GM20000 (cell line): ENCODE measurements at regions not wholly inside any gene's neighbourhood (a gene's known extent, or its start where the extent isn't known, plus 50 kb on each side); places are given as distances from the start of the nearest gene placed in this dataset.
"Not testable (repeated sequence)": the region's sequence is repeated elsewhere in the genome, so short reads cannot be mapped to it uniquely, and the experiment has no call there.

Experiments
- DNase-seq: peaks from one replicate; pipeline ENCODE4 v3.0.0; 2012; ENCODE audit warnings: low spot score
- TF ChIP-seq, protein P1 (sequence below): IDR thresholded peaks from 2 replicates; pipeline ENCODE4 v1.5.1; 2012; ENCODE audit warnings: mild to moderate bottlenecking, control low read depth; ENCODE audit errors: extremely low read depth, missing control alignments

GRCh38 chr4:74555843-74556242 lies 110.9 kb downstream of the AREG start:
- no peak for DNase-seq
- TF ChIP-seq, protein P1, sequence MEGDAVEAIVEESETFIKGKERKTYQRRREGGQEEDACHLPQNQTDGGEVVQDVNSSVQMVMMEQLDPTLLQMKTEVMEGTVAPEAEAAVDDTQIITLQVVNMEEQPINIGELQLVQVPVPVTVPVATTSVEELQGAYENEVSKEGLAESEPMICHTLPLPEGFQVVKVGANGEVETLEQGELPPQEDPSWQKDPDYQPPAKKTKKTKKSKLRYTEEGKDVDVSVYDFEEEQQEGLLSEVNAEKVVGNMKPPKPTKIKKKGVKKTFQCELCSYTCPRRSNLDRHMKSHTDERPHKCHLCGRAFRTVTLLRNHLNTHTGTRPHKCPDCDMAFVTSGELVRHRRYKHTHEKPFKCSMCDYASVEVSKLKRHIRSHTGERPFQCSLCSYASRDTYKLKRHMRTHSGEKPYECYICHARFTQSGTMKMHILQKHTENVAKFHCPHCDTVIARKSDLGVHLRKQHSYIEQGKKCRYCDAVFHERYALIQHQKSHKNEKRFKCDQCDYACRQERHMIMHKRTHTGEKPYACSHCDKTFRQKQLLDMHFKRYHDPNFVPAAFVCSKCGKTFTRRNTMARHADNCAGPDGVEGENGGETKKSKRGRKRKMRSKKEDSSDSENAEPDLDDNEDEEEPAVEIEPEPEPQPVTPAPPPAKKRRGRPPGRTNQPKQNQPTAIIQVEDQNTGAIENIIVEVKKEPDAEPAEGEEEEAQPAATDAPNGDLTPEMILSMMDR, result no peak

- no peak for DNase-seq
- TF ChIP-seq, protein P1, result no peak
Observed at GRCh38 chr4:74559853-74560252, 114.9 kb downstream of the AREG start.

DNA sequence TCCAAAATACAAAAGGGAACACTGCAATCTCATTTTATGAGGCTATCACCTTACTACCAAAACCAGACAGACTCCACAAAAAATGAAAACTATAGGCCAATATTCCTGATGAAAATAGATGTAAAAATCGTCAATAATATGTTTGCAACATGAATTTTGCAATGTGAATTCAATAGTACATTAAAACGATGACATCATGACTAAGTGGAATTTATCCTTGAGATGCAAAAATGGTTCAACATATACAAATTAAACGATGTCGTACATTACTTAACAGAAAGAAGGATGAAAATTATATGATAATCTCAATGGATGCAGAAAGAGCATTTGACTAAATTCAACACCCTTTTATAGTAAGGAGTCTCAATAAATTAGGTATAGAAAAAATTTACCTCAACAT lies 123.0 kb downstream of the AREG start:
- TF ChIP-seq, protein P1, result no peak
- no peak for DNase-seq

GRCh38 chr4:74570095-74570494 lies 125.2 kb downstream of the AREG start:
- TF ChIP-seq, protein P1, result no peak
- DNase-seq, result no peak

GRCh38 chr4:74578329-74578728 lies 133.4 kb downstream of the AREG start:
- DNase-seq, result no peak
- TF ChIP-seq, protein P1, result no peak

DNA sequence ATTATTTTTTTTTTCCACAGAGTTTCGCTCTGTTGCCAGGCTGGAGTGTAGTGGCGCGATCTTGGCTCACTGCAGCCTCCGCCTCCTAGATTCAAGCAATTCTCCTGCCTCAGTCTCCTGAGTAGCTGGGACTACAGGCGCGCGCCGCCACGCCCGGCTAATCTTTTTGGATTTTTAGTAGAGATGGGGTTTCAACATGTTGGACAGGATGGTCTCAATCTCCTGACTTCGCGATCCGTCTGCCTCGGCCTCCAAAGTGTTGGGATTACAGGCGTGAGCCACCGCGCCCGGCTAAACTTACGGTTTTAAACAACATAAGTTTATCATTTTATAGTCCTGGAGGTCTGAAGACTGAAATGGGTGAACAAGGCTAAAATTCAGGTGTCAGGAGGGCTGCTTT lies 133.9 kb downstream of the AREG start:
- not testable (repeated sequence) for DNase-seq

DNA sequence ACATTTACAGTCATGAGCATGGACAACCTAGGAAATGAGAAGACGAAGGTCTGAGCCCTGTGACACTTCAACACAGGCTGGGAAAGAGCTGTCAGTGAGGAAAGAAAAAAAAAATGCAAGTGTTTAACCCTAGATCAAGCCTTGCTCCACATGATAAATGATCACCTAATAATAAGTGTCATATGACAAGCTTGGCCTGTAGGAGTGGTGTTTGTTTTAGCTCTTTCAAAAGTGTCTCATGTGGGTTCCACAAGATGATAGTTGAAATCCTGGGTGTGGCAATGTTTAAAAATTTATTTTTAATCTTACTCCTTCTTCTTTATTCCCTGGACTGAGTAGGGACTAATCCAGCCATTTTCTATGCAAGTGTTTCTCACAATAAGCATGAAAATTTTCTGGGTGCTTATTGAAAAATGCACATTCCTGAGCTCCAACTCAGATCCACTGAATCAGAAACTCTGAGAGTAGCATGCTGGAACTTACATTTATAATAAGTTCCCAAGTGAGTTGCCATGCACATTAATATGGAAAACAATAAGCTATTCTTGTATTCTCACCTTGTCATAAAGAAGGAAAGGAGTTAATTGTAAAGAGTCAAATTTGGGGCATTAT lies 138.3 kb downstream of the AREG start:
- TF ChIP-seq, protein P1, result no peak
- no peak for DNase-seq

- TF ChIP-seq, protein P1, result no peak
- DNase-seq, result no peak
Observed at GRCh38 chr4:74583757-74584156, 138.8 kb downstream of the AREG start.
